Upper lobe of left lung (tissue), 4 donors: ENCODE measurements at regions not wholly inside any gene's neighbourhood (a gene's known extent, or its start where the extent isn't known, plus 50 kb on each side); places are given as distances from the start of the nearest gene placed in this dataset.

Experiments used
- POLR2A ChIP-seq, 4 donors: fragments of 450-650 bp; IDR thresholded peaks; one replicate each; pipeline ENCODE4 v1.5.1; 2016 to 2017; ENCODE audit warnings: antibody characterized with exemption in 4 of 4, mild to moderate bottlenecking in 2 of 4
- TF ChIP-seq, protein P1 (sequence below), 6 experiments: fragments of 450-650 bp in 4 of 6; fragments of 200-600 bp in 2 of 6; sonication (generic) in 2 of 6; IDR thresholded peaks; one replicate each; pipeline ENCODE4 v1.5.1; 2016 to 2019; ENCODE audit warnings: antibody characterized with exemption in 6 of 6

DNA sequence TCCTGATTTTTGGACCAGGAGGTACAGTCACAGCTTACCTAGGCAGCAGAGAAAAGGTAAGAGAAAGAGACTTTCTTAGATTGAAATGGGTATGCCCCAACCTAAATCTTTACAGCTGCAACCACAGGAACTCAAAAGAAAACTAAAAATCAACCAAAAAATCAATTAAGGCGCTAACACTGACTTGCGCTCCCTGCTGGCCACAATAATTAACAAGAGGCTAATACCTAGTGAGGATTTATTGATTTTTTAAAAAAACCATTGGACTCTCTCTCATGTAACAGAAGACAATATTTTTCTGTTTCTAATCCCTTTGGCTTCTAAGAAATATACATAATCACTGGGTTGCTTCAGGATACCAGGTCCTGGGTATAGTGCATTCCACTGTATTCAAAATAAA is 153.9 kb upstream of the TENM3 start:
- TF ChIP-seq POLR2A (IDR thresholded peaks at IDR 0.05): no peak
- TF ChIP-seq, protein P1, sequence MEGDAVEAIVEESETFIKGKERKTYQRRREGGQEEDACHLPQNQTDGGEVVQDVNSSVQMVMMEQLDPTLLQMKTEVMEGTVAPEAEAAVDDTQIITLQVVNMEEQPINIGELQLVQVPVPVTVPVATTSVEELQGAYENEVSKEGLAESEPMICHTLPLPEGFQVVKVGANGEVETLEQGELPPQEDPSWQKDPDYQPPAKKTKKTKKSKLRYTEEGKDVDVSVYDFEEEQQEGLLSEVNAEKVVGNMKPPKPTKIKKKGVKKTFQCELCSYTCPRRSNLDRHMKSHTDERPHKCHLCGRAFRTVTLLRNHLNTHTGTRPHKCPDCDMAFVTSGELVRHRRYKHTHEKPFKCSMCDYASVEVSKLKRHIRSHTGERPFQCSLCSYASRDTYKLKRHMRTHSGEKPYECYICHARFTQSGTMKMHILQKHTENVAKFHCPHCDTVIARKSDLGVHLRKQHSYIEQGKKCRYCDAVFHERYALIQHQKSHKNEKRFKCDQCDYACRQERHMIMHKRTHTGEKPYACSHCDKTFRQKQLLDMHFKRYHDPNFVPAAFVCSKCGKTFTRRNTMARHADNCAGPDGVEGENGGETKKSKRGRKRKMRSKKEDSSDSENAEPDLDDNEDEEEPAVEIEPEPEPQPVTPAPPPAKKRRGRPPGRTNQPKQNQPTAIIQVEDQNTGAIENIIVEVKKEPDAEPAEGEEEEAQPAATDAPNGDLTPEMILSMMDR (IDR thresholded peaks at IDR 0.05): no peak
